K562 (cell line): ENCODE measurements at regions not wholly inside any gene's neighbourhood (a gene's known extent, or its start where the extent isn't known, plus 50 kb on each side); places are given as distances from the start of the nearest gene placed in this dataset.

ENCODE experiments used
- CTCF ChIP-seq, 3 experiments: IDR thresholded peaks in 2 of 3; conservative IDR thresholded peaks in 1 of 3; 2 replicates each; pipeline ENCODE4 v1.5.1; 2011 to 2012; ENCODE audit warnings: low read length in 3 of 3, mild to moderate bottlenecking in 3 of 3, control low read depth in 2 of 3, improper control_type of control experiment in 1 of 3, inconsistent platforms in 1 of 3, low read depth in 1 of 3, mixed read lengths in 1 of 3, moderate library complexity in 1 of 3; ENCODE audit not compliant: insufficient read depth in 2 of 3
- EP300 ChIP-seq: IDR thresholded peaks from 2 replicates; pipeline ENCODE4 v1.6.1; 2012; ENCODE audit warnings: low read length, improper control_type of control experiment
- ETS1 ChIP-seq: conservative IDR thresholded peaks from 2 replicates; pipeline ENCODE4 v1.6.1; 2011; ENCODE audit warnings: low read depth, mild to moderate bottlenecking, low read length; ENCODE audit not compliant: control insufficient read depth
- ETV1 ChIP-seq: fragments of 450-650 bp; conservative IDR thresholded peaks from 2 replicates; pipeline ENCODE4 v1.6.1; 2016; ENCODE audit warnings: missing genetic modification characterization, control low read depth, low read depth, missing compliant biosample characterization
- MAX ChIP-seq: sonication (generic); formaldehyde crosslinking; IDR thresholded peaks from 2 replicates; pipeline ENCODE4 v1.9.0; 2022; ENCODE audit warnings: mild to moderate bottlenecking, missing genetic modification reagents
- NFYB ChIP-seq: IDR thresholded peaks from 2 replicates; pipeline ENCODE4 v1.6.1; 2011; ENCODE audit warnings: mild to moderate bottlenecking, moderate library complexity; ENCODE audit not compliant: insufficient read length; ENCODE audit errors: extremely low read depth
- POLR2A ChIP-seq: fragments of 450-650 bp; conservative IDR thresholded peaks from 2 replicates; pipeline ENCODE4 v1.6.1; 2016
- RAD21 ChIP-seq, 2 experiments: fragments of 250-450 bp in 1 of 2; fragments of 450-650 bp in 1 of 2; sonication (Bioruptor Pico) in 1 of 2; formaldehyde crosslinking in 1 of 2; IDR thresholded peaks in 1 of 2; conservative IDR thresholded peaks in 1 of 2; 2 replicates each; pipeline versions ENCODE4 v1.4.0 to v1.8.0; 2020 to 2022; ENCODE audit warnings: mild to moderate bottlenecking in 2 of 2, moderate library complexity in 1 of 2
- RFX5 ChIP-seq: IDR thresholded peaks from 2 replicates; pipeline ENCODE4 v1.6.1; 2011; ENCODE audit warnings: low read depth, mild to moderate bottlenecking, improper control_type of control experiment, low read length
- XRCC3 ChIP-seq: fragments of 450-650 bp; IDR thresholded peaks from 2 replicates; pipeline ENCODE4 v1.6.1; 2017; ENCODE audit warnings: mild to moderate bottlenecking, moderate library complexity

GRCh38 chr4:64682481-64682880, 273.2 kb upstream of the TECRL start:
- TF ChIP-seq ETV1 (tag), result no peak
- TF ChIP-seq POLR2A, result no peak
- TF ChIP-seq CTCF (IDR thresholded peaks at IDR 0.05 in 2 of 3, conservative IDR thresholded peaks at IDR 0.05 in 1 of 3; ENCODE audit: insufficient read depth in 2 of 3, low read depth in 1 of 3, low read length in 3 of 3), result no peak
- TF ChIP-seq NFYB, result no peak
- TF ChIP-seq RFX5, result no peak
- no peak for TF ChIP-seq RAD21 (CRISPR knock-in tag; conservative IDR thresholded peaks at IDR 0.05 in 1 of 2, IDR thresholded peaks at IDR 0.05 in 1 of 2)
- no peak for TF ChIP-seq ETS1
- no peak for TF ChIP-seq XRCC3
- TF ChIP-seq MAX, result no peak
- TF ChIP-seq EP300, result no peak
